ENCODE measurements at regions not wholly inside any gene's neighbourhood (a gene's known extent, or its start where the extent isn't known, plus 50 kb on each side); places are given as distances from the start of the nearest gene placed in this dataset.

GRCh38 chr11:109785714-109786113, 307.5 kb upstream of the ZC3H12C start:
- TF ChIP-seq CTCF (IDR thresholded peaks at IDR 0.05) (no peak), POLR2A (IDR thresholded peaks at IDR 0.05) (no peak)
